MM.1S (cell line): ENCODE measurements at regions not wholly inside any gene's neighbourhood (a gene's known extent, or its start where the extent isn't known, plus 50 kb on each side); places are given as distances from the start of the nearest gene placed in this dataset.

Source experiments
- DNase-seq: peaks from one replicate; pipeline ENCODE4 v3.0.0-alpha.2; 2015
- H2AFZ ChIP-seq: fragments of 300-600 bp; sonication (generic); 2 replicates; pipeline ENCODE4 v1.6.0; 2016; ENCODE audit warnings: antibody characterized with exemption, low read length
- H3F3A ChIP-seq: fragments of 300-600 bp; sonication (generic); 2 replicates; pipeline ENCODE4 v1.6.1; 2016; ENCODE audit warnings: mild to moderate bottlenecking, antibody characterized with exemption, low read length, moderate library complexity, mixed read lengths; ENCODE audit not compliant: insufficient read depth
- H3K27ac ChIP-seq: fragments of 300-600 bp; sonication (generic); 2 replicates; pipeline ENCODE4 v1.5.1; 2016; ENCODE audit warnings: mild to moderate bottlenecking, low read length
- H3K27me3 ChIP-seq: fragments of 300-600 bp; sonication (generic); replicated peaks from 2 replicates; pipeline ENCODE4 v1.6.0; 2016; ENCODE audit warnings: low read length; ENCODE audit not compliant: insufficient read depth
- H3K36me3 ChIP-seq: fragments of 300-600 bp; sonication (generic); replicated peaks from 2 replicates; pipeline ENCODE4 v1.6.1; 2016; ENCODE audit warnings: mild to moderate bottlenecking, low read length, mixed read lengths; ENCODE audit not compliant: insufficient read depth
- H3K4me1 ChIP-seq: fragments of 300-600 bp; sonication (generic); 2 replicates; pipeline ENCODE4 v1.6.1; 2016; ENCODE audit warnings: low read length, mixed read lengths
- H3K4me2 ChIP-seq: fragments of 300-600 bp; sonication (generic); 2 replicates; pipeline ENCODE4 v1.6.0; 2016; ENCODE audit warnings: low read depth, low read length
- H3K4me3 ChIP-seq: fragments of 300-600 bp; sonication (generic); 2 replicates; pipeline ENCODE4 v1.5.1; 2016; ENCODE audit warnings: low read length, mixed read lengths
- H3K79me2 ChIP-seq: fragments of 300-600 bp; sonication (generic); 2 replicates; pipeline ENCODE4 v1.6.1; 2016; ENCODE audit warnings: mixed run types, low read length, mixed read lengths
- H3K9ac ChIP-seq: fragments of 300-600 bp; sonication (generic); 2 replicates; pipeline ENCODE4 v1.6.1; 2016; ENCODE audit warnings: low read length, mixed read lengths
- H3K9me2 ChIP-seq: fragments of 300-600 bp; sonication (generic); replicated peaks from 2 replicates; pipeline ENCODE4 v1.6.1; 2016; ENCODE audit warnings: mild to moderate bottlenecking, low read length, mixed read lengths; ENCODE audit not compliant: insufficient read depth
- H3K9me3 ChIP-seq: fragments of 300-600 bp; sonication (generic); replicated peaks from 2 replicates; pipeline ENCODE4 v1.6.1; 2016; ENCODE audit warnings: mild to moderate bottlenecking, low read length, mixed read lengths; ENCODE audit not compliant: insufficient read depth
- H4K20me1 ChIP-seq: fragments of 300-600 bp; sonication (generic); 2 replicates; pipeline ENCODE4 v1.6.1; 2016; ENCODE audit warnings: mild to moderate bottlenecking, low read length, moderate library complexity, mixed read lengths; ENCODE audit not compliant: insufficient read depth
- CTCF ChIP-seq: fragments of 300-600 bp; sonication (generic); IDR thresholded peaks from 2 replicates; pipeline ENCODE4 v1.5.1; 2016; ENCODE audit warnings: antibody characterized with exemption, low read length, mixed read lengths
- EZH2 ChIP-seq: fragments of 300-600 bp; sonication (generic); optimal IDR thresholded peaks from 2 replicates; pipeline ENCODE3; 2017; ENCODE audit warnings: low read depth, mild to moderate bottlenecking, antibody characterized with exemption, low read length, mixed read lengths
- EZH2phosphoT487 ChIP-seq: fragments of 300-600 bp; sonication (generic); IDR thresholded peaks from 2 replicates; pipeline ENCODE4 v1.6.1; 2018; ENCODE audit warnings: antibody characterized with exemption, low read length

GRCh38 chr5:96043446-96043845 is 81.8 kb upstream of the ELL2 start:
- Histone ChIP-seq H3K79me2 (no peaks in the 10 kb centered on the region), H3K4me1 (no peaks in the 10 kb centered on the region), H3K27me3 (no peaks in the 10 kb centered on the region), H4K20me1 (no peaks in the 10 kb centered on the region), H3K27ac (no peak overlapping the region), H3K9ac (no peak overlapping the region), H3K4me2 (no peak overlapping the region), H3K9me3 (no peaks in the 10 kb centered on the region), H3K36me3 (no peaks in the 10 kb centered on the region), H2AFZ (no peak overlapping the region), H3K4me3 (no peak overlapping the region), H3K9me2 (no peaks in the 10 kb centered on the region), H3F3A (no peaks in the 10 kb centered on the region)
- TF ChIP-seq CTCF: no peak
- TF ChIP-seq EZH2phosphoT487: no peak
- TF ChIP-seq EZH2: no peak
- no peak for DNase-seq

GRCh38 chr5:96037128-96037527 is 75.5 kb upstream of the ELL2 start:
- Histone ChIP-seq H3K9ac (no peak overlapping the region), H3K4me3 (no peak overlapping the region), H3K4me2 (no peak overlapping the region), H3K9me3 (no peaks in the 10 kb centered on the region), H3K9me2 (no peaks in the 10 kb centered on the region), H3K27ac (no peak overlapping the region), H4K20me1 (no peaks in the 10 kb centered on the region), H2AFZ (no peak overlapping the region), H3K27me3 (no peaks in the 10 kb centered on the region), H3F3A (no peaks in the 10 kb centered on the region), H3K36me3 (no peaks in the 10 kb centered on the region), H3K79me2 (no peaks in the 10 kb centered on the region), H3K4me1 (no peaks in the 10 kb centered on the region)
- DNase-seq: no peak
- TF ChIP-seq EZH2 (no peak), EZH2phosphoT487 (no peak), CTCF (no peak)

- H2AFZ ChIP-seq: no peak overlapping the region
- no peak overlapping the region for H3K4me2 ChIP-seq
- H3K9me3 ChIP-seq: no peaks in the 10 kb centered on the region
- TF ChIP-seq CTCF (no peak), EZH2phosphoT487 (no peak), EZH2 (no peak)
- H3K4me1 ChIP-seq: no peaks in the 10 kb centered on the region
- no peak overlapping the region for H3K9ac ChIP-seq
- no peaks in the 10 kb centered on the region for H3F3A ChIP-seq
- H3K79me2 ChIP-seq: no peaks in the 10 kb centered on the region
- DNase-seq: no peak
- H3K27ac ChIP-seq: no peak overlapping the region
- H3K36me3 ChIP-seq: no peaks in the 10 kb centered on the region
- H3K9me2 ChIP-seq: no peaks in the 10 kb centered on the region
- no peaks in the 10 kb centered on the region for H4K20me1 ChIP-seq
- no peak overlapping the region for H3K4me3 ChIP-seq
- H3K27me3 ChIP-seq: no peaks in the 10 kb centered on the region
These were observed 74.7 kb upstream of the ELL2 start for GRCh38 chr5:96036301-96036700.
